ENCODE measurements at regions not wholly inside any gene's neighbourhood (a gene's known extent, or its start where the extent isn't known, plus 50 kb on each side); places are given as distances from the start of the nearest gene placed in this dataset.

DNA sequence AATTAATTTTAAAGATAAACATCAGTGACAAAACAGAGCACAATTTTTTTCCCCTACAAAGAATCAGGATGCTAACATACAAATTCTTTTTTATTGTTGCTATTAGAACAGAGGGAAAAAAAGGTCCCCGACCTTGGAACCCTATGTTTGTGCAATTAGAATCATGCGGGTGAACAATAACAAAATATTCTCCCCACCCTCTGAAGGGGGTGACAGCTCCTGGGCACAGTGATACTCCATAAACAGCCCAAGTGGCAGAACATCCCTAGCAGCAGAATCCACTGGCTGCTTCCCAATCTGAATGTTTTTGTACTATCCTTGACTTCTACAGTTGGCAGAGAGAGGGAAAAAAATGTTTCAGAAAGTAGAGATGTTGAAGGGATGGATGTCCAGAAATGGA, 87.7 kb upstream of the TLL1 start:
- Histone ChIP-seq H3K4me3 (no peak overlapping the region), H3K27me3 (ENCODE audit: low read depth) (no peaks in the 10 kb centered on the region), H3K36me3 (no peaks in the 10 kb centered on the region), H3K27ac (no peak overlapping the region), H3K9me3 (no peaks in the 10 kb centered on the region), H3K4me1 (peaks cover 6% of the 10 kb centered on the region)
- intact Hi-C loops (cut with DNase I) = no loop called here
- ATAC-seq = no peak
- DNase-seq = no peak
- TF ChIP-seq, protein P1, sequence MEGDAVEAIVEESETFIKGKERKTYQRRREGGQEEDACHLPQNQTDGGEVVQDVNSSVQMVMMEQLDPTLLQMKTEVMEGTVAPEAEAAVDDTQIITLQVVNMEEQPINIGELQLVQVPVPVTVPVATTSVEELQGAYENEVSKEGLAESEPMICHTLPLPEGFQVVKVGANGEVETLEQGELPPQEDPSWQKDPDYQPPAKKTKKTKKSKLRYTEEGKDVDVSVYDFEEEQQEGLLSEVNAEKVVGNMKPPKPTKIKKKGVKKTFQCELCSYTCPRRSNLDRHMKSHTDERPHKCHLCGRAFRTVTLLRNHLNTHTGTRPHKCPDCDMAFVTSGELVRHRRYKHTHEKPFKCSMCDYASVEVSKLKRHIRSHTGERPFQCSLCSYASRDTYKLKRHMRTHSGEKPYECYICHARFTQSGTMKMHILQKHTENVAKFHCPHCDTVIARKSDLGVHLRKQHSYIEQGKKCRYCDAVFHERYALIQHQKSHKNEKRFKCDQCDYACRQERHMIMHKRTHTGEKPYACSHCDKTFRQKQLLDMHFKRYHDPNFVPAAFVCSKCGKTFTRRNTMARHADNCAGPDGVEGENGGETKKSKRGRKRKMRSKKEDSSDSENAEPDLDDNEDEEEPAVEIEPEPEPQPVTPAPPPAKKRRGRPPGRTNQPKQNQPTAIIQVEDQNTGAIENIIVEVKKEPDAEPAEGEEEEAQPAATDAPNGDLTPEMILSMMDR (IDR thresholded peaks at IDR 0.05) = no peak

DNA sequence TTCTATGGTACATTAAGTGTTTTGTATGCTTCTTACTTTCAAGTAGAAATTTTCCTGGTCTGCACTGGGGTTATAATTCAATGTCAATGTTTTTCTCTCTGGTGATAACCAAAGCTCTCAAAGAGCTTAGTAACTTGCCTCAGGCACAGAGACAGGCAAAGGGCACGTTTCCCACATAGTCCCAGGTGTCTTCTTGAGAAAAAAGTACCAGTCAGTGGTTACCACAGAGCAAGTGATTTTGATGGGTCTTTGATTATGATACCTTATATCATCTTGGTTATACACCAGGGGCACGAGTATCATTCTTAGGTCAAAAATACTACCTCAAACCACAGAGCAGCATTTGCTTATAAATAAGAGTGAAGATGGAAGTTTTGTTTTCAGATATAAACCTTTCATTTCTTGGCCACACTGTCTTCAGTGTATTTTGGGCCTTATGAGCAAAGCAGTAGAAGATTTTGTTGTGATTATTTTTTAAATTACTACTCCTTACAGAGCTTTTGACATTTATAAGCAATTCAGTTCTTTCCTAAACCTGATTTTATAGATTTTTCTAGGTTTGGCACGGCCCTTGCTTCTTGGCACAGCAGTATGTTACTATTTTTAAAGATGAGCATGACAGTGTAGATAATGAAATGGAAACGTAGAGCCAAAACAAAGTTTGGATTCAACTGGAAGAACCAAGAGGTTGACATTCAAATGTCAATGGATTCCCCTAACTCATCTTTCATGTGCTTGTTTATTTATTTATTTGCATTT, 85.3 kb upstream of the TLL1 start:
- Histone ChIP-seq H3K27ac (no peak overlapping the region), H3K9me3 (no peaks in the 10 kb centered on the region), H3K4me3 (no peak overlapping the region), H3K4me1 (no peaks in the 10 kb centered on the region), H3K27me3 (ENCODE audit: low read depth) (no peaks in the 10 kb centered on the region), H3K36me3 (no peaks in the 10 kb centered on the region)
- intact Hi-C loops (cut with DNase I) = no loop called here
- TF ChIP-seq, protein P1 (IDR thresholded peaks at IDR 0.05) = no peak
- DNase-seq = no peak
- no peak for ATAC-seq

DNA sequence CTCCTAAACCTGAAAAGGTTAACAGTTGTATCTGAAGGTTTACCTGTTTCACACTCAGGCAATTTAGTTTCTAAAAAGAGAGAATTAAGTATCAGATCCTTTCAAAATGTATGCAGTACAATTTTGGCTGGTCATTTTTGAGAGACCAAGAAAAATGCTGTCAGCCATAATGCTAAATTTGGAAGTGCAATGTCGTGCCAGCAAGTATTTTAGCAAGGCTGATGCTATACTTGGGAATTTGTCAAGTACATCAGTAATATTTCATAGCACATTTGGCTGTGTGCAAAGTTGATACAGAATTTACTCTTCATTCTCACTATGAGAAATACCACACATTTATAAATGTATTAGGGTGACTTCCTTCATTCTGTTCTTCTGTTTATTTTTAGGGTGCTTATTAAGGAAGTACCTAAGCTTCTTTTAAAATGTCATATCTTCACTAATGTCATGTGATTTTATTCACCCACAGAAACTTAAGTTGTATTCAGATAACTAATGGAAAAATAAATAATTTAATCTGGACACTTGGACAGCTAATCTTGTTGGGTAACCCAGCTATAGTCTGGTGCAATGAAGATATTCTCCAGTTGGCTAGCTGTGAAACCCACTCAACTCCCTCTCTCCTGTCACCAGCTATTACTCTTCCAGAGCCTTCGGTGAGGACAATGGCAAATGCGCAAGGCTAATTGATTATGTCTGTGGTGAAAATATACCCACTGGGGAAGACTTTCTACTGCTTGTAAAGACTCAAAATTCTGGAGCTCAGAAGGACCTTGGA, 84.2 kb upstream of the TLL1 start:
- TF ChIP-seq, protein P1 (IDR thresholded peaks at IDR 0.05) = no peak

DNA sequence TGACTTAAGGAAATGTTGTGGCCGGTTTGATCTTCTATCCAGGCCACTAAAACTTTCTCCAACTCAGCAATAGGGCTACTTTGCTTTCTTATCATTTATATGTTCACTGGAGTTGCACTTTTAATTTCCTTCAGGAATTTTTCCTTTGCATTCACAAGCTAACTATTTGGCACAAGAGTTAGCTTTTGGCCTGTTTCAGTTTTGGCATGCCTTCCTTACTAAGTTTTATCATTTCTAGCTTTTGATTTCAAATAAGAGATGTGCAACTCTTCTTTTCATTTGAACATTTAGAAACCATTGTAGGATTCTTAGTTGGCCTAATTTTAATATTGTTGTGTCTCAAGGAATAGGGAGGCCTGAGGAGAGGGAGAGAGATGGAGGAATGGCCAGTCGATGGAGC, 79.8 kb upstream of the TLL1 start:
- no peaks in the 10 kb centered on the region for H3K9me3 ChIP-seq
- H3K36me3 ChIP-seq = no peaks in the 10 kb centered on the region
- no peak for DNase-seq
- TF ChIP-seq, protein P1 (IDR thresholded peaks at IDR 0.05) = no peak
- no peaks in the 10 kb centered on the region for H3K27me3 ChIP-seq (ENCODE audit: low read depth)
- H3K4me1 ChIP-seq = no peaks in the 10 kb centered on the region
- no peak overlapping the region for H3K4me3 ChIP-seq
- ATAC-seq = no peak
- intact Hi-C loops (cut with DNase I) = no loop called here
- no peak overlapping the region for H3K27ac ChIP-seq

More for the DNA sequence above, 84.2 kb upstream of the TLL1 start:
- no peak for DNase-seq
- H3K4me3 ChIP-seq = no peak overlapping the region
- no peak for ATAC-seq
- intact Hi-C loops (cut with DNase I) = no loop called here
- no peaks in the 10 kb centered on the region for H3K27me3 ChIP-seq (ENCODE audit: low read depth)
- no peak overlapping the region for H3K27ac ChIP-seq
- H3K36me3 ChIP-seq = no peaks in the 10 kb centered on the region
- no peaks in the 10 kb centered on the region for H3K9me3 ChIP-seq
- no peaks in the 10 kb centered on the region for H3K4me1 ChIP-seq

DNA sequence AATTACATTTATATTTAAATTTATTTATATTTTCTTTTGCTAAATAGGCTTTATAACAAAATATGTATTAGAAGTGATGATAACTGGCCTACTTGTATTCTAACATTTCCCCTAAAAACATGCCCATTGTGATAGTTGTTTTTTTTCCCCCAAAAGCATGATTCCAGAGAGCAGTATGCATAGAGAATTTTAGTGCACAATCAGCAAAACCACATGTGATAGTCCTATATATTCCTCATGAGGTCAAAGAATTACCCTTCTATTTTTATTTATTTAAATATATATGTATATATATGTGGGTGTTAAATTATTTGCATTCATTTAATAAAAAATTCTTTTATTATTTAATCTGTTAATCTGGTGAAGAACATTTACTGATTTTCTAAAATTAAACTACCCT, 78.2 kb upstream of the TLL1 start:
- intact Hi-C loops (cut with DNase I) = no loop called here
- Histone ChIP-seq H3K9me3 (no peaks in the 10 kb centered on the region), H3K4me1 (no peaks in the 10 kb centered on the region), H3K36me3 (no peaks in the 10 kb centered on the region), H3K27ac (no peak overlapping the region), H3K4me3 (no peak overlapping the region), H3K27me3 (ENCODE audit: low read depth) (no peaks in the 10 kb centered on the region)
- no peak for DNase-seq
- TF ChIP-seq, protein P1 (IDR thresholded peaks at IDR 0.05) = no peak
- ATAC-seq = no peak
